ENCODE measurements at regions not wholly inside any gene's neighbourhood (a gene's known extent, or its start where the extent isn't known, plus 50 kb on each side); places are given as distances from the start of the nearest gene placed in this dataset.
"Not testable (repeated sequence)": the region's sequence is repeated elsewhere in the genome, so short reads cannot be mapped to it uniquely, and the experiment has no call there.

DNA sequence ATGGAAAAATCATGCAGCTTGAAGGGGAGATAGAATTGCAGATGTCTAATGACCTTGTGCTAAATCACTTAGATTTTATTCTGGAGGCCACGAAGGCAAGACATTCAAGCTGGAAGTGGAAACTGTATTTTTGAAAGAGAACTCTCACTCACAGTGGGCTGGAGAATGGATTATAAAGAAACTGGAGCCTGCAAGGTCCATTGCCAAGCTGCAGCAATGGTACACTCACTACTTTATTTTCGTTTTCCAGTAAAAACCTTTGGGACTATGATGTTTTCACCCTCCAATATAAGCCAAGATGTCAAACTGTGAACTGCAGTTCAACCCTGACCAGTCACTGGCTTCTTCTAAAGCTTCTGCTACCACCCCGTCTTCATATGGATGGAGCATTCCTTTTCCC lies 62.0 kb downstream of the SKIDA1 start:
- no peak for DNase-seq

DNA sequence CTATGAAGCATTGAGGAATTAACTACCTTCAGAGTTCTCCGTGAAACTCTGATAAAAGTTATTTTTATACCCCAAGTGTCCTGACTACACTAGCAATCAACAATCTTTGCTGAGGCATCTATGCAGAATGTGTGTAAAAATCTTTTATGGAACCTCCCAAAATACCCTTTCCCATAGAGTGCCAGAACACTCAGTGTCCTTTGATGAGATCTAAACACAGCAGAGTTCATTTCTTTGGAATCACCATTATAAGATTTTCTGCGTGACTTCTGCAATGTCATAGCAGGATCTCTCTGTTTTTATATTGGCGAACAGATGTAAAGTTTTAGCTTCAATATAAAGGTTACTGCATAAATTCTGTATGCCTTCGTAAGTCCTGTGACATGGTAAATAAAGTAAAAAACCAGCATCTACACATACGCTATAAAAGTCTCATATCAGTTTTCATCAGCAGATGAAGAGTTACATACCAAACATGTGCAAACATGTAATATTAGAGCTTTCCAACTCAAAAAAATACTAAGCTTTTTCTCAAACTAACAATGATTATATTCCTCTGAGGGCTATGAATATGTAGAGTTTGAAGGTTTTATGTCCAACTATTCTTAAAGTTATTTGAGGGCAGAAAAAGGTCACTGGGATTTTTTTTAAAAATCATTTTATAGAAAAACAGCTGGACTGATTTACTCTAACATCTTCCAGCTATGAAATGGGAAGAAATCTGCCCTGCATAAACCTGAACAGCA lies 67.2 kb downstream of the SKIDA1 start:
- no peak for DNase-seq

DNA sequence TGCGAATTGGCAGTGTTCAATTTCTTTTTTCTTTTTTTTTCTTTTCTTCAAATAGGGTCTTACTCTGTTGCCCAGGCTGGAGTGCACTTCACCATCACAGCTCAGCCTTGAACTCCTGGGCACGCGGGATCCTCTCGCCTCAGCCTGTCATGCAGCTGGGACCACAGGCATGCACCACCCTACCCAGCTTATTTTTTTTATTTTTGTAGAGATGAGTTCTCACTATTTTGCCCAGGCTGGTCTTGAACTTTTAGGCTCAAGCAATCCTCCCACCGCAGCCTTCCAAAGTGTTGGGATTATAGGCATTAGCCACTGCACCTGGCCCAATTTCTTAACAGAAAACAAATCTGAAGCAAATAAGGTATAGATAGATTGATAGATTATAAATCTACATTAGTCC lies 69.3 kb downstream of the SKIDA1 start:
- no peak for DNase-seq

DNA sequence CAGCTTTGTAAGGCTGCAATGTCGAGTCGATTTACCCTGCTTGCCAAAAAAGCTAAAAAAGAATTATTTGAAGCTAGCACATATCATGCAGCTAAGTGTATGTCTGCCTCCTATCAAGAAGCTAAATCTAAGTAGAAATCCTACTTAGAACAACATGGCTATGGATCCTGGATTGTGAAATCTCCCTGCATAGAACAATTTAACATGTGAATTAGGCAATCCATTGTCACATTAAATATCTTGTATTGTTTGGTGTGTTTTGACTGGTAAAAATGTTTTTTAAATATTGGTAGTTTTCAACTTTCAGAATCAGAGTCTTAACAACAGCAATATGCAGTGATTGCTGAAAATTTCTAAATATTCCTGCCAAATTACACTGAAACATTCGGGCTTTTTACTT lies 73.3 kb downstream of the SKIDA1 start:
- no peak for DNase-seq

DNA sequence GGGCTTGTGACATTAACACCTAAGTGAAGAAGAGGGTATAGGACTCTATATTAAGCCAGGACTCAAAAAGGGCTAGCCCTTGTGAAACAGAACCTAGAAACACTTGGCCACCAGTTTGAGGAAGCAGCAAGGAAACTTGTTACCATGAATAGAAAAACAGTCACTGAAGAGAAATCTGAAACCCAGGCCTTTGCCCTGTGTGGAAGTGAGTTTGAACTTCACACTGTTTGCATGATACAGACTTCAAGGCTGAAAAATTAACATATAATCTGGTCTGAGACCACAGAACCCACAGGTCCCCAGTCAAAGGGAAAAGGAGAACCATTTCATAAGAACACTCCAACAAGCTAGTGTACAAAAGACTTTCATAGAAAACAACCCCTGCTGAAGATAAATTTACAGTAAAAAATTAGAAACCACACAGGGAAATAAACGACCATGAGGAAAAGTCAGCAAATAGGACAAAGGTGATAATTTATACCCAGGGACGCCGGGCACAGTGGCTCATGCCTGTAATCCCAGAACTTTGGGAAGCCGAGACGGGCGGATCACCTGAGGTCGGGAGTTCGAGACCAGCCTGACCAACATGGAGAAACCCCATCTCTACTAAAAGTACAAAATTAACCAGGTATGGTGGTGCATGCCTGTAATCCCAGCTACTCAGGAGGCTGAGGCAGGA lies 76.1 kb downstream of the SKIDA1 start:
- no peak for DNase-seq

DNA sequence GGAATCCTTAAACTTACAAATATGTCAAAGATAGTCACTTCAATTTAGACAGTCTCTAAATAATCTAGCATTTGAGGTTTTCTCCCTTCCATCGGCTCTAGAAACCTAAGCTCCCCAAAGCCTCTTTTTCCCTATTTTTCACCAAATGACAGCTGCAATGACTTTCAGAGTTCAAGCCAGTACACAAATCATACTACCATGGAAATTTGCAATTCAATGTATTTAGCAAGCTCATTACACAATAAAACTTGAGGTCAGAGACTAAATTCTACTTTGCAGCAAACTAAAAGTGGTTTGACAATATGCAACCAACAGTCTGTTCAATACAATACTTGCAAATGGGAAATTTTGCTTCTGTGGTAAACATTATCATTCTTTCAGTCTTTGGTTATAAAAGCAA lies 80.3 kb downstream of the SKIDA1 start:
- DNase-seq, result no peak

DNA sequence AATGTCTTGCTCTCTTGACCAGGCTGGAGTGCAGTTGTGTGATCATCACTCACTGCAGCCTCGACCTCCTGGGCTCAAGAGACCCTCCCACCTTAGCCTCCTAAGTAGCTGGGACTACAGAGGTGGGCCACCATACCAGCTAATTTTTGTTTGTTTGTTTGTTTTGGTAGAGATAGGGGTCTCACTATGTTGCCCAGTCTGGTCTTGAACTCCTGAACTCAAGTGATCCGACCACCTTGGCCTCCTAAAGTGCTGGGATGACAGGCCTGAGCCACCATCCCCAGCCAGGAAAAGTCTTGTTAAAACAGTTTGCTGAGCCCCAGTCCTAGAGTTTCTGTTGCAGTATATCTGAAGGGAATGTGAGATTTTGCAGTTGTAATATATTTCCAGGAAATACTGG lies 83.9 kb downstream of the SKIDA1 start:
- DNase-seq, result no peak

DNA sequence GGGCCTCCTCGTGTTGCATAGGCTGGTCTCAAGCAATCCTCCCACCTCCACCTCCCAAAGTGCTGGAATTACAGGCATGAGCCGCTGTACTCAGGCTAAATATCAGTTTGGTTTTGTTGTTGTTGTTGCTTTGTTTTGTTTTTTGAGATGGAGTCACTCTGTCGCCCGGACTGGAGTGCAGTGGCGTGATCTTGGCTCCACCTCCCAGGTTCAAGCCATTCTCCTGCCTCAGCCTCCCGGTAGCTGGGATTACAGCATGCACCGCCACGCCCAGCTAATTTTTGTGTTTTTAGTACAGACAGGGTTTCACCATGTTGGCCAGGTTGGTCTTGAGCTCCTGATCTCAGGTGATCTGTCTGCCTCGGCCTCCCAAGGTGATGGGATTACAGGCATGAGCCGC lies 86.6 kb downstream of the SKIDA1 start:
- DNase-seq, result not testable (repeated sequence)

DNA sequence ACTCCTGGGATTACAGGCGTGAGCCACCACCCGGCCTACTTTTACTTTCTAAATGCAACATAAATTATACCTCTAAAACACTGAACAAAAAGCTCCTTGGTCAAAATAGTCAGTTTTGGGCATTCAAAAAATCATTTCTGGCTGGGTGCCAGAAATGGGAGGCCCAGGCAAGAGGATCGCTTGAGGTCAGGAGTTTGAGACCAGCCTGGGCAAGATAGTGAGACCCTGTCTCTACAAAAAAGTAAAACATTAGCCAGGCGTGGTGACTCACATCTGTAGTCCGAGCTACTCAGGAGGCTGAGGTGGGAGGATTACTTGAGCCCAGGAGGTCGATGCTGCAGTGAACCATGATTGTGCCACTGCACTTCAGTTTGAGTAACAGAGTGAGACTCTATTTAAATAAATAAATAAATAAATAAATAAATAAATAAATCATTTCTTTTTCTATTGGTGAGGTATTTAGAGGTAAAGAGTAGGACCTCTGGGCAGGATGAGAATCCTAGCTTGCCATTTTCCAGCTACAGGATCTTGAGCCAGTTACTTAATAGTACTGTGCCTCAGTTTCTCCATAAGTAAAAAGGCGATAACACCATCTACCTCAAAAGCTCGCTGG lies 87.6 kb downstream of the SKIDA1 start:
- no peak for DNase-seq

DNA sequence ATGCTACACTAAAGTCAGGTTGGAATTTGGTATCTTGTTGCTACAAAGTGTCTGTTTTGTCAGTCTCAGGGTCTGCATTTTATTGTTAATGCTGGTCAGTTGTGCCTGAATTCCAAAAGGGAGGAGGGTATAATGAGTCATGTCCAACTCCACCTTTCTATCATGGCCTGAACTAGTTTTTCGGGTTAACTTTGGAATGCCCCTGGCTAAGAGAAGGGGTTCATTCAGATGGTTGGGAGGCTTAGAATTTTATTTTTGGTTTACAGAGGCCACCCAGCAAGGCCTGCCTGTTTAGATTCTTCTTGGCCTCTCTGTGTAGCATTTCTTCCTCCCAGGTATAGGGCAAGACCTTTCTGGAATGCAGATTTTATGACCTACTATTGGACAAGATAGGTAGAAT lies 93.2 kb downstream of the SKIDA1 start:
- DNase-seq, result no peak

DNA sequence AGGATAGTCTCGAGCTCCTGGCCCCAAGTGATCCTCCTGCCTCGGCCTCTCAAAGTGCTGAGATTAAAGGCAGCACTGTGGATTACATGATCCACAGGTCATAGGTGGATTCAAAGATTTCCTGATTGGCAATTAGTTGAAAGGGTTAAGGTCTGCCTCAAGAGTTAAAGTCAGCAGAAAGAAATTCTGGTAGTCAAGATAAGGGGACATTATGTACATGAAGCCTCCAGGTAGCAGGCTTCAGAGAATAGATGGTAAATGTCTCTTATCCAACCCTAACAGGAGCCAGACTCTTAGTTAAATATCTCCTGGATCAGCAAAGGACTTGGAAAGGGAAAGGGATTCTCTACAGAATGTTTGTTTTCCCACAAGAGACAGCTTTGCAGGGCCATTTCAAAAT lies 93.7 kb downstream of the SKIDA1 start:
- DNase-seq, result no peak

DNA sequence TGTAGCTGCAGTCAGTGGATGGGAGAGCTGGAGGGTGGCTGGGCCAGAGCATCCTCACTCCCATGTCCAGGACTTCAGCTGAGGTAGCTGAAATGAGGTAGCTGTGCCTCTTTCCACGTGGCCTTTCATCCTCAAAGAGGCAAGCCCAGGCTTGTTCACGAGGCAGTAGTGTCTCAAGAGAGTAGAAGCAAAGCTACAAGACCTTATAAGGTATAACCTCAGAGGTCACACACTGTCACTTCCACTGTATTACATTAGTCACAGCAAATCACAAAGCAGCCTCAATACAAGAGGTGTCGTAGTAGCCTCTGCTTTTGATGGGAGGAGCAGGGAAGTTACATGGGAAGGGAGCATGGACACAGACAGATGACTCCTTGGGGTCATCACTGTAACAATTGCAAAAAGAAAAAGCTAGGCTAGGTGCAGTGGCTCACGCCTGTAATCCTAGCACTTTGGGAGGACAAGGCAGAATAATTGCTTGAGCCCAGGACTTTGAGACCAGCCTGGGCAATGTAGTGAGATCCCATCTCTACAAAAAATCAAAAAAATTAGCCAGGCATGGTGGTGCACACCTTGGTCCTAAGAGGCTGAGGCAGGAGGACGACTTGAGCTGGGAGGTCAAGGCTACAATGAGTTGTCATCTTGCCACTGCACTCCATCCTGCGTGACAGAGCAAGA lies 97.5 kb downstream of the SKIDA1 start:
- DNase-seq, result no peak

DNA sequence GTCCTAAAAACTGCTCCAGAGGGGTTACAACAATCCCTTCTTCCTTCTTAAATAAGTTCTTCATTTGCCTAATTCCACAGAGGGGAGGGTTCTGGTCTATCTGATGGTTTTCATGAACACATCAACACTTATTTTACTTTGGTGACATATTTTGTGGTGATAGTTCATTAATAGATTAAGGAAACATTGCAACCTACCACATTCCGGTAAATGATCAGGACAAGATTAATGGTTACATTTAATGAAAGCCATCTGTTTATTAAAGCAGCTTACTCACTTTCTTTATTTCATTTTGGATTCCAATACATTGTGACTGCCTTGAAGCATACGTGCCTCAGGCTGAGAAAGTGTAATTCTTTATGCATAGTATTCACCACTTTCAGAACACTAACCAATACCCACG lies 101.0 kb downstream of the SKIDA1 start:
- DNase-seq, result no peak

DNA sequence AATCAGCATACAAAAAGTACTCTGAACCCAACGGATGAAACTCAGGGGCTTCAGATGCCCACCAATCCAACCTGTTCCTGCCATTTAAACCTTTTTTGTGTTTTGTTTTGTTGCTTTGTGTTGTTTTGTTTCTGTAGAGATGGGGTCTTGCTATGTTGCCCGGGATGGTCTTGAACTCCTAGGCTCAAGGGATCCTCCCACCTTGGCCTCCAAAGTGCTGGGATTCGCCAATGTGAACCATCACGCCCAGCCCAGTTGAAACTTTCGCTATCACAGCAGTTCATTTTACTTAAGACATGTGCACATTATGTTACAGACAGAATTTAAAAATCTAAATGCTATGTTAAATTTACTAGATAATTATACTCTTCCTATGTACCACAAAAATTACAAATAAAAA lies 101.6 kb downstream of the SKIDA1 start:
- DNase-seq, result no peak

DNA sequence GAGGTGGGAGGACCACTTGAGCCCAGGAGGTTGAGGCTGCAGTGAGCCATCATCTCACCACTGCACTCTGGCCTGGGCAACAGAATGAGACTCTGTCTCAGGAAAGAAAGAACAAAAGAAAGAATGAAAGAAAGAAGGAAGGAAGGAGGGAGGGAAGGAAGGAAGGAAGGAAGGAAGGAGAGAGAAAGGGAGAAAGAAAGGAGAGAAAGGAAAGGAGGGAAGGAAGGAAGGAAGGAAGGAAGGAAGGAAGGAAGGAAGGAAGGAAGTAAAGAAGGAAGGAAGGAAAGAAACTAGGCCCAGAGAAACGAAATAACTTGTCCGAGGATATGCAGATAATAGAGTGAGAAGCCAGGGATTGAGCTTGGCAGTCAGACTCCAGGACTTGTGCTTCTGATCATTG lies 102.1 kb downstream of the SKIDA1 start:
- DNase-seq, result no peak

DNA sequence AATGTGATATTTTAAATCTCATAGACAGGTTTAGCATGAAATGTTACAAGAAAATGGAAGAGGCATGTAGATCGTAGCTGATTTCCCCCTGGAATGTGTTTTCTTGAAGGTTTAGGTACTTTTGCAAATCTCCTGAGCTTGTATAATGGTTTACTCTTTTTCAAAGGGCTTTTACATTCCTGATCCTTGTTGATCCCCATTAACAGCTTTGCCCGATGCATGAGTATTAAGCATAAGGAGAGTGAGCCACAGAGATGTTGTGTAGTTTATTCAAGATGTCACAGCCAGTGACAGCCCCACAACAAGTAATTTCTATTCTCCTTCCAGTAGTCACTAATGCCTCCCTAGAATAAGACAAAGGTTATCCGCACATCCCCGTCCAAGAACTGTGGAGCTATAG lies 103.7 kb downstream of the SKIDA1 start:
- no peak for DNase-seq

DNA sequence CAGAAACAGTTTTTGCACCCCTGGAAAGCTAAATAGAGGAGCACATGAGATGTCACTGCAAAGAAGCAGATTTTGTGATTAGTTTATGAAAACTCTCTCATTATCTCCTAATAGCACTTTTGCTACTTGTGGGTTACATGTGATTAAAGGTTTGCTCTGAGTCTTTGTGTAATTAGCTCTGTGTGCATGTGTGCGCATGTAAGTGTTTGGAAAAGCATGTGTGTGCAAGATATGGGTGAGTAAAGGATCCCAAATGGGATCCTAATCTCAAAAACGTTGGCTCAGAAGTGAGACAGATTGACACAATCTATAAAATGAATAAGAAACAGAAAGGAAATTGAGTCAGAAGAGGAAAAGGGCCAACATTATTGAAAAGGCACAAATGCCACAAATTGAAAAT lies 104.5 kb downstream of the SKIDA1 start:
- DNase-seq, result no peak

DNA sequence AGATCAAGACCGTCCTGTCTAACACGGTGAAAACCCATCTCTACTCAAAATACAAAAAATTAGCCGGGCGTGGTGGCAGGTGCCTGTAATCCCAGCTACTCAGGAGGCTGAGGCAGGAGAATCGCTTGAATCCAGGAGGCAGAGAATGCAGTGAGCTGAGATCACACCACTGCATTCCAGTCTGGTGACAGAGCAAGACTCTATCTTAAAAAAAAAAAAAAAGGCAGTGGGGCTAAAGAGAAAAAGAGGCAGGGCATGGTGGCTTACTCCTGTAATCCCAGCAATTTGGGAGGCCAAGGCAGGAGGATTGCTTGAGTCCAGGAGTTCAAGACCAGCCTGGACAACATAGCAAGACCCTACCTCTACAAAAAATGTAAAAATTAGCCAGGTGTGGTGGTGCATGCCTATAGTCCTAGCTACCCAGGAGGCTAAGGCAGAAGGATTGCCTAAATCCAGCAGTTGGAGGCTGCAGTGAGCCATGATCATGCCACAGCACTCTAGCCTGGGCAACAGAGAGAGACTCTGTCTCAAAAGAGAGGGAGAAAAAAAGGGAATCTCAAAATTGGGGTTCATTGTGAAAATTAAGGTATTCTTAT lies 106.4 kb downstream of the SKIDA1 start:
- not testable (repeated sequence) for DNase-seq

DNA sequence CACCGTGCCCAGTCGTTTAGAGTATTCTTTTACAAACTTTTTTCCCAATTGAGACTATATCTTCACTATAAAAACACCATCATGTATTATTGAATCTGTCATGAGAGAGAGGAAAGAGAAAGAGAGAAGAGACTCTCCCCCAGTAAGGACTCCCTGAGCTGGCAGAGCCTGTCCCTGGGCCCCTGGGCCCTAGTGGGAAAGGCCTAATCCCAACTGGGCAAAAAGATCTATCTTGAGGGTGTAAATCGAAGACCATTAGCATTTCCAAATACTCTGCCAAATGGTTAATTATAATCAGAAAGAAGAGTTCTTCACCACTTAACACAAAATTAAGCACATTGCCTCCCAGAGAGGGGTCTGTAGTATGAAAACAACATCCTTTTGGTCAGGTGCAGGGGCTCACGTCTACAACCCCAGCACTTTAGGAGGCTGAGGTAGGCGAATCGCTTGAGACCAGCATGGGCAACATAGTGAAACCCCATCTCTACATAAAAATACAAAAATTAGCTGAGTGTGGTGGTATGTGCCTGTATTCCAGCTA lies 108.2 kb downstream of the SKIDA1 start:
- DNase-seq, result no peak

DNA sequence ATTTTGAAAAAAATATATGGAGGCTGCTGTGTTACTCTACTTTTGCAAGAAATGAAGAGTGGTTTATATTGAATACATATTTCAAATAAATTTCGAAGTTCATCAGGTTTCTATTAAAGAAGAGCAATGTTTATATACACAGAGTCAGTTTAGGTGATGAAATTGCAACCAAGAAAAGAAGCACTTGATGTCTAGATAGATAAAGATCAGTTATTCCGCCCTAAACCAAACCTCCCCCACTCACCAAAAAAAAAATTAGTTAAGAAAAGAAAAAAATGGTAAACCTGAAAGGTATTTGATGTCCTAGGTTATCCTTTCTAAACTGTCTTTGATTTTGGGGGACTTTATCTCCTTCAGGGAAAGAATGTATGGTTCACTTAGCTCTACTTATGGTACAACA lies 111.8 kb downstream of the SKIDA1 start:
- DNase-seq, result no peak

DNA sequence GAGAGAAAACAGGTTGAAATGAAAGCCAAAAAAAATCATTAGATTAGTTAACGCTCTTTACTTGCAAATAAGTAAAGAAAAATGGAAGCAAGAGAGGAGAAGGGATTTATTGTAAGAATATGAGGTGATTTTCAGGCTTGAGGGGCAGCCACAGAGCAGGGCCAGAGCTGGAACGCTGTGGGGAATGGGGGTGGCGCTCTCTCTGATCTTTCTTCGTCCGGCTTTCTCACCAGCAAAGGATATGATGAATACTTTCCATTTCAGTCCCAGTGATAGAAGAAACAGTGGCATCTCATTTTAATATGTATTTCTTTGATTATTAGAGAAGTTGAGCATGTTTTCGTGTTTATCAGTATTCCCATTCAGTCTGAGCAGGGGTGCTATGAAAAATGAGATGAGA lies 112.2 kb downstream of the SKIDA1 start:
- DNase-seq, result no peak

DNA sequence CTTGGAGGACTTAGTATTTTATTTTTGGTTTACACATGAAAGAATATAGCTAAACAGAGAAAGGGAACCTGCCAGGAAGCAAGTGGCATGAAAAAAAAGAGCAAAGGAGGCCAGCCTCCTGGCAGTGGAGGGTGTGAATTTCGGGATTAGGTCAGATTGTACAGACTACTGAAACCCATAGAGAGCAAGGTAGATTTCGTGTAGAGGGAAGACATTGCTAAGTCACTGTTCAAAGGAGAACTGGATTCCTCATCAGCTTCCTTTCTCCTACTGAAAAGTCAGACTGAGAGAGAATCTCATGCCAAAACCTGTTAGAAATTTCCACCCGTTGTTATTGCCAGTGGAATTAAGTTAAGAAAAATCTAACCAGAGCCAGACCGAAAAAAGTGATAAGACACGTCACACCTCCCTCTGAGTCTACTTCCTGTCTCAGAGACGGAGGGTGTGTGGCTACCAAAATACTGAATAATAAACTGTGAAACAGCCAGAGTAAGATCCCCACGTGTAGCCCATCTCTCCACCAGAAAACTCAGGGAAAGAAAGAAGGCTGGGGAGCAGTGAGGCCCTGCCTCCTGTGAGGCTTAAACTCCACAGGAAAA lies 118.8 kb downstream of the SKIDA1 start:
- DNase-seq, result no peak

DNA sequence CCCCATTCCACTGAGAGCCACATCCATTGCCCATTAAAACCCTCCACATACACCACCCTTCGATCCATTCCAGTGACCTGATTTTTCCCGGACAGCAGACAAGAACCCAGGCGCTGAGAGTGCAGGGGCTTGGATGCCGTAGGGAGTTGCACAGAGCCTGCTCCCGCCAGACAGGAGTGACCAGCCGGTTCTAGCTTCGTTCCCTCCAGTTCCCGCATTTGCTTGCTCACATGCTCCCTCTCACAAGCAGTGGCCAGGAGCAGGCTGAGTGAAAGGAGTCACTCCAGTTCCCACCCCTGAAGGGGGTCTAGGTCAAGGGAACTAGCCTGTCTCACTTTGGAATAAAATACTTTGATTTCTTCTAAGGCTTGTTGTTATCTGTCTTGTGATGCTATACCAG lies 119.5 kb downstream of the SKIDA1 start:
- no peak for DNase-seq
